HepG2 (cell line): ENCODE measurements at regions not wholly inside any gene's neighbourhood (a gene's known extent, or its start where the extent isn't known, plus 50 kb on each side); places are given as distances from the start of the nearest gene placed in this dataset.
"Not testable (repeated sequence)": the region's sequence is repeated elsewhere in the genome, so short reads cannot be mapped to it uniquely, and the experiment has no call there.

Source experiments
- CTCF ChIP-seq: sonication (generic); formaldehyde crosslinking; IDR thresholded peaks from 2 replicates; pipeline ENCODE4 v1.5.0; 2020; ENCODE audit warnings: mild to moderate bottlenecking, missing genetic modification reagents, moderate library complexity
- E2F1 ChIP-seq: sonication (generic); formaldehyde crosslinking; IDR thresholded peaks from 2 replicates; pipeline ENCODE4 v1.5.0; 2020; ENCODE audit warnings: missing genetic modification reagents
- EP300 ChIP-seq, 3 experiments: sonication (generic) in 1 of 3; formaldehyde crosslinking in 1 of 3; IDR thresholded peaks; 2 replicates each; pipeline versions ENCODE4 v1.5.1 to v1.6.1; 2011 to 2020; ENCODE audit warnings: low read depth in 2 of 3, low read length in 2 of 3, borderline replicate concordance in 1 of 3, improper control_type of control experiment in 1 of 3, mild to moderate bottlenecking in 1 of 3, missing genetic modification reagents in 1 of 3, moderate library complexity in 1 of 3
- GABPA ChIP-seq, 2 experiments: IDR thresholded peaks; 2 replicates each; pipeline ENCODE4 v1.6.1; 2011 to 2016; ENCODE audit warnings: low read depth in 2 of 2, low read length in 1 of 2, missing biosample characterization in 1 of 2, missing genetic modification characterization in 1 of 2
- HDAC6 ChIP-seq: fragments of 200-600 bp; sonication (generic); IDR thresholded peaks from 2 replicates; pipeline ENCODE4 v1.7.0; 2017; ENCODE audit warnings: mild to moderate bottlenecking, antibody characterized with exemption, low read length, low read depth
- MAFK ChIP-seq, 2 experiments: IDR thresholded peaks in 1 of 2; conservative IDR thresholded peaks in 1 of 2; 2 replicates each; pipeline ENCODE4 v1.6.1; 2011; ENCODE audit warnings: improper control_type of control experiment in 2 of 2, low read length in 2 of 2
- POLR2AphosphoS5 ChIP-seq: IDR thresholded peaks from 2 replicates; pipeline ENCODE4 v1.6.1; 2012; ENCODE audit warnings: low read depth, low read length
- REST ChIP-seq, 2 experiments: IDR thresholded peaks; 2 replicates each; pipeline ENCODE4 v1.6.1; 2011 to 2012; ENCODE audit warnings: low read length in 2 of 2, borderline replicate concordance in 1 of 2, low read depth in 1 of 2, mild to moderate bottlenecking in 1 of 2, moderate library complexity in 1 of 2
- RXRA ChIP-seq: sonication (generic); formaldehyde crosslinking; IDR thresholded peaks from 2 replicates; pipeline ENCODE4 v1.5.1; 2020; ENCODE audit warnings: missing genetic modification reagents
- SIN3B ChIP-seq: fragments of 150-350 bp; IDR thresholded peaks from 2 replicates; pipeline ENCODE4 v1.6.1; 2014; ENCODE audit warnings: low read length
- TBL1XR1 ChIP-seq: fragments of 150-350 bp; IDR thresholded peaks from 2 replicates; pipeline ENCODE4 v1.6.1; 2014; ENCODE audit warnings: borderline replicate concordance, low read length; ENCODE audit not compliant: partially characterized antibody
- ZBTB49 ChIP-seq: sonication (generic); formaldehyde crosslinking; IDR thresholded peaks from 2 replicates; pipeline ENCODE4 v1.4.0; 2020; ENCODE audit warnings: missing genetic modification reagents, borderline replicate concordance

GRCh38 chr12:97656548-97656947 is 193.9 kb downstream of the RMST start:
- not testable (repeated sequence) for TF ChIP-seq E2F1 (CRISPR knock-in tag); ZBTB49 (CRISPR knock-in tag); TBL1XR1; REST (IDR thresholded peaks at IDR 0.05; ENCODE audit: borderline replicate concordance in 1 of 2, low read depth in 1 of 2, low read length in 2 of 2); CTCF; GABPA (IDR thresholded peaks at IDR 0.05; ENCODE audit: low read depth, low read length); GABPA (CRISPR knock-in tag; IDR thresholded peaks at IDR 0.05; ENCODE audit: low read depth); POLR2AphosphoS5; HDAC6; SIN3B; EP300 (IDR thresholded peaks at IDR 0.05; ENCODE audit: low read depth in 2 of 2, low read length in 2 of 2); EP300 (CRISPR knock-in tag; IDR thresholded peaks at IDR 0.05; ENCODE audit: borderline replicate concordance); RXRA (CRISPR knock-in tag); MAFK (conservative IDR thresholded peaks at IDR 0.05 in 1 of 2, IDR thresholded peaks at IDR 0.05 in 1 of 2; ENCODE audit: low read length in 2 of 2)
